Neuronal stem cell (in vitro differentiated cells): ENCODE measurements at regions not wholly inside any gene's neighbourhood (a gene's known extent, or its start where the extent isn't known, plus 50 kb on each side); places are given as distances from the start of the nearest gene placed in this dataset.

Experiments
- DNase-seq: peaks from one replicate; pipeline ENCODE4 v3.0.0-alpha.2; 2013; ENCODE audit warnings: low spot score
- H2AFZ ChIP-seq: one replicate; pipeline ENCODE4 v1.6.1; 2013; ENCODE audit warnings: mild to moderate bottlenecking, low read length, inconsistent platforms
- H2AK5ac ChIP-seq: 2 replicates; pipeline ENCODE4 v1.6.1; 2013; ENCODE audit warnings: low read depth, mild to moderate bottlenecking, inconsistent platforms, low read length, moderate library complexity, mixed read lengths
- H2BK120ac ChIP-seq: 2 replicates; pipeline ENCODE4 v1.6.1; 2013; ENCODE audit warnings: low read depth, mild to moderate bottlenecking, inconsistent platforms, low read length, moderate library complexity, mixed read lengths
- H2BK12ac ChIP-seq: one replicate; pipeline ENCODE4 v1.6.1; 2013; ENCODE audit warnings: low read length, inconsistent platforms
- H2BK15ac ChIP-seq: 2 replicates; pipeline ENCODE4 v1.6.1; 2013; ENCODE audit warnings: mild to moderate bottlenecking, low read length, inconsistent platforms, mixed read lengths
- H2BK5ac ChIP-seq: one replicate; pipeline ENCODE4 v1.6.1; 2013; ENCODE audit warnings: inconsistent platforms, mild to moderate bottlenecking, low read length, moderate library complexity
- H3K14ac ChIP-seq: one replicate; pipeline ENCODE4 v1.6.1; 2013; ENCODE audit warnings: low read length, inconsistent platforms
- H3K18ac ChIP-seq: 2 replicates; pipeline ENCODE4 v1.6.1; 2013; ENCODE audit warnings: low read length, inconsistent platforms
- H3K23ac ChIP-seq: 2 replicates; pipeline ENCODE4 v1.6.1; 2013; ENCODE audit warnings: low read depth, mild to moderate bottlenecking, mixed read lengths, low read length, inconsistent platforms; ENCODE audit not compliant: poor library complexity
- H3K27ac ChIP-seq: replicated peaks from 3 replicates; pipeline ENCODE4 v1.5.1; 2013; ENCODE audit warnings: low read length, inconsistent platforms
- H3K27me3 ChIP-seq, 3 experiments: 2 replicates each; pipeline ENCODE4 v1.6.1; 2013; ENCODE audit warnings: low read length in 3 of 3, mild to moderate bottlenecking in 2 of 3, inconsistent platforms in 1 of 3, low read depth in 1 of 3, mixed read lengths in 1 of 3, moderate library complexity in 1 of 3; ENCODE audit not compliant: control insufficient read depth in 3 of 3, insufficient read depth in 3 of 3
- H3K36me3 ChIP-seq, 2 donors: replicated peaks in 1 of 2; 2 replicates each; pipeline ENCODE4 v1.6.1; 2013; ENCODE audit warnings: low read length in 2 of 2; ENCODE audit not compliant: control insufficient read depth in 2 of 2, insufficient read depth in 2 of 2
- H3K4ac ChIP-seq: 2 replicates; pipeline ENCODE4 v1.6.1; 2013; ENCODE audit warnings: inconsistent platforms, mild to moderate bottlenecking, low read length, moderate library complexity
- H3K4me1 ChIP-seq, 2 donors: 1 replicate in 1 of 2; 2 replicates in 1 of 2; pipeline ENCODE4 v1.6.1; 2013; ENCODE audit warnings: low read length in 2 of 2, low read depth in 1 of 2; ENCODE audit not compliant: control insufficient read depth in 2 of 2, insufficient read depth in 1 of 2
- H3K4me2 ChIP-seq: one replicate; pipeline ENCODE4 v1.6.1; 2013; ENCODE audit warnings: mild to moderate bottlenecking, low read length, inconsistent platforms; ENCODE audit not compliant: insufficient read depth, poor library complexity, severe bottlenecking
- H3K4me3 ChIP-seq, 2 donors: 2 replicates each; pipeline ENCODE4 v1.5.1; 2013; ENCODE audit warnings: low read length in 2 of 2, mild to moderate bottlenecking in 2 of 2, inconsistent platforms in 1 of 2, moderate library complexity in 1 of 2
- H3K79me1 ChIP-seq: one replicate; pipeline ENCODE4 v1.6.1; 2013; ENCODE audit warnings: low read depth, mild to moderate bottlenecking, inconsistent platforms, low read length, moderate library complexity
- H3K9ac ChIP-seq: one replicate; pipeline ENCODE4 v1.6.1; 2013; ENCODE audit warnings: mild to moderate bottlenecking, low read depth, low read length, inconsistent platforms; ENCODE audit not compliant: poor library complexity
- H3K9me3 ChIP-seq, 2 donors: replicated peaks in 1 of 2; 2 replicates each; pipeline versions ENCODE3 to v1.6.1; 2013; ENCODE audit warnings: low read length in 2 of 2, mild to moderate bottlenecking in 2 of 2, inconsistent platforms in 1 of 2, low read depth in 1 of 2, mixed read lengths in 1 of 2, moderate library complexity in 1 of 2; ENCODE audit not compliant: control insufficient read depth in 2 of 2, insufficient read depth in 1 of 2
- H4K8ac ChIP-seq: one replicate; pipeline ENCODE4 v1.6.1; 2013; ENCODE audit warnings: low read depth, mild to moderate bottlenecking, inconsistent platforms, low read length, moderate library complexity
- H4K91ac ChIP-seq: one replicate; pipeline ENCODE4 v1.6.1; 2013; ENCODE audit warnings: low read length, low read depth, mild to moderate bottlenecking, inconsistent platforms; ENCODE audit not compliant: poor library complexity
- WGBS, 2 donors: extraction: QIAGEN DNeasy Blood & Tissue Kit; methylation state at CpG; one replicate each; pipeline ENCODE4 v1.1.7; 2013; ENCODE audit warnings: missing lambda C conversion rate in 2 of 2, mixed read lengths in 1 of 2; ENCODE audit not compliant: insufficient read length in 2 of 2, insufficient replicate concordance in 1 of 2; ENCODE audit errors: extremely low coverage in 2 of 2; 5-methylcytosine and 5-hydroxymethylcytosine counted together

DNA sequence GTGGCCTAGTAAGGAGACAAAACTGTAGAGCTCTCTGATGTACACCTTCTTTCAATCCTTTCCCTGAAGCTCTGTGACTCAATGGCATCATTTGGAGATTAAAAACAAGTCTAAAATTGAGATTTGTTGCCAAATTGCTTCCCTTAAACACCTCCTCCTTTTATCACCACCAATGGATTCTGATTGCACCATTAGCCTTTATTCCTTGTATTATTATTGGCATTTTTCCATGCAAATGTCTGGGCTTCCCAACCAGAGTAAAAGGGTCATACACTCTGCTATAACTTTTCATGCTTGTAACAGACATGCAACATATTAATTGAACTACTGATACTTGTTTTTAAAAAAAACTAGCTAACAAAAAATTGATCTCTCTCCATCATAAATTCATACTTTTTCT is 124.2 kb downstream of the CCDC34 start:
- Histone ChIP-seq H3K79me1 (no peaks in the 10 kb centered on the region), H4K91ac (no peak overlapping the region), H3K9me3 (no peaks in the 10 kb centered on the region)

DNA sequence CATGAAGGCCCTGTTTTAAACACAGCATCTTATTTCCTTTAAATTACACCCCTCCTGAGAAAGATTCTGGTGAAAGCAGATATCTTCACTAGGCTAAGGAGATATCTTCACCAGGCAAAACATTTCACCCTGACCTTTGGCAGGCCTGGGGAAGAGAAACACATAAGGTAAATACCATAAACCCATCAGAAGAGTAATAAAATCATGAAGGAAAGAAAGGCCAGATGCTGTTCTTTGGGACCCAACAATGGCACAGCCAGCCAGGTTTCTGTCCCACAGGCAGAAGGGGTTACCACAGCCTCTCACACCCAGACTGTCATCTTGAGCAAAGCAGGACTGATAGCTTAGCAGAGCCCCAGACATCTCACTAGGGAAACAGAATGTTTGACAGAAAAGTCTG is 125.4 kb downstream of the CCDC34 start:
- no peak overlapping the region for H2AFZ ChIP-seq
- no peak overlapping the region for H2BK5ac ChIP-seq
- H3K9me3 ChIP-seq = no peaks in the 10 kb centered on the region
- no peak for DNase-seq
- H3K36me3 ChIP-seq = no peaks in the 10 kb centered on the region
- H3K4me1 ChIP-seq = peaks cover 0 to 7% of the 10 kb centered on the region in 2 donors
- H3K27me3 ChIP-seq = peaks cover 0 to 6% (median 0%) of the 10 kb centered on the region in 3 experiments
- no peak overlapping the region for H4K91ac ChIP-seq
- H4K8ac ChIP-seq = no peak overlapping the region
- no peak overlapping the region for H2BK120ac ChIP-seq
- H3K4ac ChIP-seq = no peak overlapping the region
- H3K4me2 ChIP-seq = no peak overlapping the region
- H2BK15ac ChIP-seq = no peak overlapping the region
- no peak overlapping the region for H3K9ac ChIP-seq
- no peak overlapping the region for H3K4me3 ChIP-seq
- no peak overlapping the region for H2AK5ac ChIP-seq
- no peak overlapping the region for H3K23ac ChIP-seq
- no peak overlapping the region for H2BK12ac ChIP-seq
- H3K18ac ChIP-seq = no peak overlapping the region
- H3K14ac ChIP-seq = no peak overlapping the region
- no peak overlapping the region for H3K27ac ChIP-seq
- H3K79me1 ChIP-seq = no peaks in the 10 kb centered on the region

More for the DNA sequence above, 124.2 kb downstream of the CCDC34 start:
- H2BK12ac ChIP-seq = no peak overlapping the region
- H3K23ac ChIP-seq = no peak overlapping the region
- no peak overlapping the region for H2AK5ac ChIP-seq
- no peak overlapping the region for H3K14ac ChIP-seq
- no peak overlapping the region for H3K4ac ChIP-seq
- H2BK15ac ChIP-seq = no peak overlapping the region
- H3K4me1 ChIP-seq = peaks cover 0 to 4% of the 10 kb centered on the region in 2 donors
- H2BK5ac ChIP-seq = no peak overlapping the region
- H3K9ac ChIP-seq = no peak overlapping the region
- no peak overlapping the region for H3K4me2 ChIP-seq
- H3K18ac ChIP-seq = no peak overlapping the region
- no peak overlapping the region for H2BK120ac ChIP-seq
- no peak overlapping the region for H3K27ac ChIP-seq
- no peaks in the 10 kb centered on the region for H3K36me3 ChIP-seq
- H3K4me3 ChIP-seq = no peak overlapping the region
- H4K8ac ChIP-seq = no peak overlapping the region
- H3K27me3 ChIP-seq = peaks cover 0 to 6% (median 0%) of the 10 kb centered on the region in 3 experiments
- H2AFZ ChIP-seq = no peak overlapping the region
- no peak for DNase-seq

DNA sequence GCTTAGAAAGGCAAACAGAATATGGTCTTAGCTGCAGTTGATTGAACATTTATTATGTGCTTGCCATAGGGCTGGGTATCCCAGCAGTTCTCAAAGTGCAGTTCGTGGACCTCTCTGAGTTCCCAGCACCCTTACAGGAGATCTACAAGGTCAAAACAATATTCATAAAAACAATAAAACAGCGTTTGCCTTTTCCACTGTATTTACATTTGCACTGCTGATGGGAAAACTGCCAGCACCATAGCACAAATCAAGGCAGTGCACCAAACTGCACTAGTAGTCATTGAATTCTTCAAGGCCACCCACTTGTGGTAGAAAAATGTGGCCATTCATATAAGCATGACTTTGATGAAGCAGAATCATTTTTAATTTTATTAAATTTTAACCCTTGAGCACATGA is 128.1 kb downstream of the CCDC34 start:
- Histone ChIP-seq H2BK5ac (no peak overlapping the region), H3K4me2 (no peak overlapping the region), H3K9me3 (no peaks in the 10 kb centered on the region), H3K36me3 (no peaks in the 10 kb centered on the region), H4K8ac (no peak overlapping the region), H3K4me3 (no peak overlapping the region), H2AFZ (no peak overlapping the region), H3K23ac (no peak overlapping the region), H3K27ac (no peak overlapping the region), H3K79me1 (no peaks in the 10 kb centered on the region), H3K4ac (no peak overlapping the region), H2BK120ac (no peak overlapping the region), H3K9ac (no peak overlapping the region), H2BK12ac (no peak overlapping the region), H3K18ac (no peak overlapping the region), H3K27me3 (no peaks in the 10 kb centered on the region), H2AK5ac (no peak overlapping the region), H2BK15ac (no peak overlapping the region), H4K91ac (no peak overlapping the region), H3K14ac (no peak overlapping the region), H3K4me1 (peaks cover 0 to 7% of the 10 kb centered on the region in 2 donors)
- WGBS, 2 donors = no CpG with 5 or more reads among the region's 2 CpGs
- no peak for DNase-seq

DNA sequence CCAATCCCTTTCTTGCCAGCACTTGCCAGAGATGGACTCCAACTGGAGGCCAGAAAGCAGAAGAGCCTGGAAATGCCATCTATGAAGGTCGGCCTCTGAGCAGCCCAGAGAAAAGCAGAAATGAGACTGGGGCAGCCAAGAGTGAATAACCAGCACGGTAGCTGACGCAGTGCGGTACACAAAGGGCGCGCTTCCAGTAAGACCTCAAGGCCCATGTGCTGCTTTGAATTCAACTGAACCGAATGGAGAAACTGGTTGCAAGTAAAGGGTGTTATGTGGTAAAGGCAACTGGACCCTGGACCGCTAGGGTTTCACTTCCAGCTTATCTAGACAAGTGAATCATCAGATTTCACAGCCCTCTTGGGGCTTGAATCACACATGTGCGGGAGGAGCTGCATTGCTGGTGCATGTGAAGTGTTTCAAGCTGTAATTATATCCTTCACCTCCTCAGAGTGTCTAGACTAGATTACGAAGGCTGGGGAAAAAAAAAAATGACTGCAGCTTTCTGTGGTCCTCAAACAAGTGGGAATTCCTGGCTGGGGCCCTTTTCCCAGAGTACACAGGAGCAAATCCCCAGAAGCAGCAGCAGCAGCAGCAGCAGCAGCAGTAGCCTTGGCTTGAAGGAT is 128.9 kb downstream of the CCDC34 start:
- Histone ChIP-seq H3K9me3 (no peaks in the 10 kb centered on the region), H3K23ac (no peak overlapping the region), H3K18ac (no peak overlapping the region), H3K4ac (no peak overlapping the region), H4K91ac (no peak overlapping the region), H3K79me1 (no peaks in the 10 kb centered on the region), H3K27ac (no peak overlapping the region), H3K4me3 (no peak overlapping the region), H2AK5ac (no peak overlapping the region), H2AFZ (peak overlapping the region; percentile 74), H3K14ac (no peak overlapping the region), H2BK12ac (no peak overlapping the region), H2BK120ac (no peak overlapping the region), H4K8ac (no peak overlapping the region), H3K36me3 (no peaks in the 10 kb centered on the region), H3K27me3 (no peaks in the 10 kb centered on the region), H3K9ac (no peak overlapping the region), H2BK5ac (no peak overlapping the region), H3K4me2 (no peak overlapping the region), H3K4me1 (peaks cover 0 to 6% of the 10 kb centered on the region in 2 donors), H2BK15ac (no peak overlapping the region)
- DNase-seq = no peak
- no CpG with 5 or more reads among the region's 10 CpGs for WGBS, 2 donors
